ENCODE measurements at regions not wholly inside any gene's neighbourhood (a gene's known extent, or its start where the extent isn't known, plus 50 kb on each side); places are given as distances from the start of the nearest gene placed in this dataset.
"Not testable (repeated sequence)": the region's sequence is repeated elsewhere in the genome, so short reads cannot be mapped to it uniquely, and the experiment has no call there.

DNA sequence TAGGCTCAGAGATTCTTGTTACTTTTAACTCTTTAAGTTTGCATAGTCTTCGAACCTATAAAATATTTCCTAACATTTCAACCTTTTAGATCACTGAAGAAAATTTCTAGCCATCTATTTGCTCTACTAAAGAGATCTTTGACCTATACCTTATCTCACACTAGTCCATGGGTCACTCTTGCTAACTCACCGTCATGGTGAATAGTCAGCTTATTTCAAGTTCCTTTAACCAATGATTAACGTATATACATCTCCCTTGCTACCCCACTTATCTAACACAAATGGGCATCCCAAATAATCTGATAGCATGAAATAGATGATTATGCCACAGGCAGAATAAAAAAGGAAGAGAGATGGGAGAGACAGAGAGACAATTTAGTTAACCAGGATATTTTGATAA lies 303.1 kb downstream of the GPD2 start:
- Histone ChIP-seq H3K4me1 (ENCODE audit: control insufficient read depth, insufficient read depth, low read length) (no peaks in the 10 kb centered on the region), H3K9me3 (ENCODE audit: control insufficient read depth, low read length) (no peaks in the 10 kb centered on the region), H3K27me3 (ENCODE audit: control insufficient read depth, insufficient read depth, low read length) (no peaks in the 10 kb centered on the region), H3K9ac (ENCODE audit: low read length) (no peak overlapping the region), H3K4me3 (ENCODE audit: low read length) (no peak overlapping the region), H3K36me3 (ENCODE audit: control insufficient read depth, insufficient read depth, low read length) (no peaks in the 10 kb centered on the region)

DNA sequence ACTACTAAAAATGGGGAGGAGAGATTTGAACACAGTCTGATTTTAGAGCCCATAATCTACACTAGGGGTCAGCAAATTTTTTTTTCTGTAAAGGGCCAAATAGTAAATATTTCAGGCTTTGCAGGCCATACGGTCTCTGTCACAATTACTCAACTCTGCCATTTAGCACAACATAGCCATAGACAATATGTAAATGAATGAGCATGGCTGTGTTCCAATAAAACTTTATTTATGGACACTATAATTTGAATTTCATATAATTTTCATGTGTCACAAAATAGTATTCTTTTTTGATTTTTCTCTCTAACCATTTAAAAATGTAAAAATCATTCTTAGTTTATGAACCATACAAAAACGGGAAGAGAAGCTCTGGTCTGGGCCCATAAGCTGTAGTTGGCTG lies 309.4 kb downstream of the GPD2 start:
- H3K27me3 ChIP-seq (ENCODE audit: control insufficient read depth, insufficient read depth, low read length) = no peaks in the 10 kb centered on the region
- H3K4me3 ChIP-seq (ENCODE audit: low read length) = no peak overlapping the region
- H3K36me3 ChIP-seq (ENCODE audit: control insufficient read depth, insufficient read depth, low read length) = no peaks in the 10 kb centered on the region
- no peak overlapping the region for H3K9ac ChIP-seq (ENCODE audit: low read length)
- H3K9me3 ChIP-seq (ENCODE audit: control insufficient read depth, low read length) = no peaks in the 10 kb centered on the region
- no peaks in the 10 kb centered on the region for H3K4me1 ChIP-seq (ENCODE audit: control insufficient read depth, insufficient read depth, low read length)

- Histone ChIP-seq H3K9ac (ENCODE audit: low read length) (no peak overlapping the region), H3K4me3 (ENCODE audit: low read length) (no peak overlapping the region), H3K9me3 (ENCODE audit: control insufficient read depth, low read length) (no peaks in the 10 kb centered on the region), H3K27me3 (ENCODE audit: control insufficient read depth, insufficient read depth, low read length) (no peaks in the 10 kb centered on the region), H3K4me1 (ENCODE audit: control insufficient read depth, insufficient read depth, low read length) (no peaks in the 10 kb centered on the region), H3K36me3 (ENCODE audit: control insufficient read depth, insufficient read depth, low read length) (no peaks in the 10 kb centered on the region)
Observed at GRCh38 chr2:156748221-156748620, 312.0 kb downstream of the GPD2 start.

DNA sequence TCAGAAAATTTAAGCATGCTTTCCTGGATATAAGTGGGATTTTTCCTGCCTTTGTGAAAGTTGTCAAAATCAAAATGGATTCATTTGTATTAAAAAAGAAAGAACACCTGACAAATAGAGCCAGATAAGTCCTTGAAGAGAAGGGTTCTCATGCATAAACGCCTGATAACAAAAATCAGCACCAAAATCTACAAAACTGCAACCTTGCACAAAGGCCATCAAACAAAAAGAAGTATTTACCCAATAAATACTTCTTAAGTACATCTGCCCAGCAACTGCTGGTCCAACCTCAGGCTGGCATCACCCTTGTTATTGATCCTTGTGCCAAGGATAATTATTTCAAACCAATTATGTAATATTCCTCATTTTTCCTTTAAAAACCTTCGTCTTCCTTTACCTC lies 315.9 kb downstream of the GPD2 start:
- Histone ChIP-seq H3K9ac (ENCODE audit: low read length) (no peak overlapping the region), H3K36me3 (ENCODE audit: control insufficient read depth, insufficient read depth, low read length) (no peaks in the 10 kb centered on the region), H3K9me3 (ENCODE audit: control insufficient read depth, low read length) (no peaks in the 10 kb centered on the region)

GRCh38 chr2:156753766-156754165 lies 317.6 kb downstream of the GPD2 start:
- Histone ChIP-seq H3K27me3 (ENCODE audit: control insufficient read depth, insufficient read depth, low read length) (no peaks in the 10 kb centered on the region), H3K4me1 (ENCODE audit: control insufficient read depth, insufficient read depth, low read length) (no peaks in the 10 kb centered on the region), H3K36me3 (ENCODE audit: control insufficient read depth, insufficient read depth, low read length) (no peaks in the 10 kb centered on the region), H3K9me3 (ENCODE audit: control insufficient read depth, low read length) (no peaks in the 10 kb centered on the region), H3K9ac (ENCODE audit: low read length) (no peak overlapping the region), H3K4me3 (ENCODE audit: low read length) (no peak overlapping the region)

More for the DNA sequence above, 315.9 kb downstream of the GPD2 start:
- H3K4me3 ChIP-seq (ENCODE audit: low read length) = no peak overlapping the region
- no peaks in the 10 kb centered on the region for H3K27me3 ChIP-seq (ENCODE audit: control insufficient read depth, insufficient read depth, low read length)
- H3K4me1 ChIP-seq (ENCODE audit: control insufficient read depth, insufficient read depth, low read length) = no peaks in the 10 kb centered on the region

- no peaks in the 10 kb centered on the region for H3K36me3 ChIP-seq (ENCODE audit: control insufficient read depth, insufficient read depth, low read length)
- H3K27me3 ChIP-seq (ENCODE audit: control insufficient read depth, insufficient read depth, low read length) = no peaks in the 10 kb centered on the region
- H3K4me3 ChIP-seq (ENCODE audit: low read length) = no peak overlapping the region
- H3K9ac ChIP-seq (ENCODE audit: low read length) = no peak overlapping the region
- H3K9me3 ChIP-seq (ENCODE audit: control insufficient read depth, low read length) = no peaks in the 10 kb centered on the region
- H3K4me1 ChIP-seq (ENCODE audit: control insufficient read depth, insufficient read depth, low read length) = no peaks in the 10 kb centered on the region
Observed at GRCh38 chr2:156756516-156756915, 320.3 kb downstream of the GPD2 start.

DNA sequence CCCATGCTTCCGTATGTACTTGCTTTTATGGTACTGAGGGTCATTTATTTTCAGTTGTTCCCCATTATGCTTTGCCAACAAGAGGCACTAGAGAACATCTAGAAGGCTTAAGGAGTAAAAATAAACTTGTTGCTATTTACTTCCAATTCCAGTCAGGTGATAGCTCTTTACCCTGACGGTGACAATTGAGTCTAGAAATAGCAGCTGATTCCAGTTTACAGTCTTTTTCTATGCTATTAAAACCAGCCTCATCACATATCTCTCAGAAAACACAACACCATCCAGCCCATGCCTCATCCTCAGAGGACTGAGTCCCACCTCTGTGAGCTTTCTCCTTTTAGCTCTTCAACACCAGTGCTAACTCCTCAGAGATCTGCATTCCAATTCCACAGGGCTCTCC lies 327.0 kb downstream of the GPD2 start:
- H3K4me1 ChIP-seq (ENCODE audit: control insufficient read depth, insufficient read depth, low read length) = no peaks in the 10 kb centered on the region
- H3K27me3 ChIP-seq (ENCODE audit: control insufficient read depth, insufficient read depth, low read length) = no peaks in the 10 kb centered on the region
- no peak overlapping the region for H3K9ac ChIP-seq (ENCODE audit: low read length)
- no peak overlapping the region for H3K4me3 ChIP-seq (ENCODE audit: low read length)
- no peaks in the 10 kb centered on the region for H3K36me3 ChIP-seq (ENCODE audit: control insufficient read depth, insufficient read depth, low read length)
- H3K9me3 ChIP-seq (ENCODE audit: control insufficient read depth, low read length) = no peaks in the 10 kb centered on the region

GRCh38 chr2:156765043-156765442 lies 328.9 kb downstream of the GPD2 start:
- Histone ChIP-seq H3K9me3 (ENCODE audit: control insufficient read depth, low read length) (no peaks in the 10 kb centered on the region), H3K27me3 (ENCODE audit: control insufficient read depth, insufficient read depth, low read length) (no peaks in the 10 kb centered on the region), H3K4me3 (ENCODE audit: low read length) (no peak overlapping the region), H3K4me1 (ENCODE audit: control insufficient read depth, insufficient read depth, low read length) (no peaks in the 10 kb centered on the region), H3K9ac (ENCODE audit: low read length) (no peak overlapping the region), H3K36me3 (ENCODE audit: control insufficient read depth, insufficient read depth, low read length) (no peaks in the 10 kb centered on the region)

DNA sequence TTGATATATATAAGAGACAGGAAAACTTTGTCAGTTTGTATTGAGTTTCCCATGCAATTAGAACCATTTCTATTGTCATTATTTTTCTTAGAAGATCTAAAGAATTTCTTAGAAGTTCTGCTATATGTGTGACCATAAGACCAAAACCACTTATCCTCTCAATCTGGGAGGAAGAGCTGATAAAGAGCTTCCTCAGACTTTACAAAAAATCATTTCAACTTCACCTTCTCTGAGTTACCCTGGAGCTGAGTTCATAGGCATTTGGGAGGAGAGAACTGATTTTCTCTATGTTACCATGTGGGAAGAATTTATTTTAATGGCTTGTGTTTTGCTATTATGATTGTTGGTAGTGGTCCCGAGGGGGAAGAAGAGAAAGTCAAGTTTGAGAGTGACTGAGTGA lies 329.3 kb downstream of the GPD2 start:
- Histone ChIP-seq H3K4me3 (ENCODE audit: low read length) (no peak overlapping the region), H3K27me3 (ENCODE audit: control insufficient read depth, insufficient read depth, low read length) (no peaks in the 10 kb centered on the region), H3K9ac (ENCODE audit: low read length) (no peak overlapping the region), H3K4me1 (ENCODE audit: control insufficient read depth, insufficient read depth, low read length) (no peaks in the 10 kb centered on the region), H3K9me3 (ENCODE audit: control insufficient read depth, low read length) (no peaks in the 10 kb centered on the region), H3K36me3 (ENCODE audit: control insufficient read depth, insufficient read depth, low read length) (no peaks in the 10 kb centered on the region)

DNA sequence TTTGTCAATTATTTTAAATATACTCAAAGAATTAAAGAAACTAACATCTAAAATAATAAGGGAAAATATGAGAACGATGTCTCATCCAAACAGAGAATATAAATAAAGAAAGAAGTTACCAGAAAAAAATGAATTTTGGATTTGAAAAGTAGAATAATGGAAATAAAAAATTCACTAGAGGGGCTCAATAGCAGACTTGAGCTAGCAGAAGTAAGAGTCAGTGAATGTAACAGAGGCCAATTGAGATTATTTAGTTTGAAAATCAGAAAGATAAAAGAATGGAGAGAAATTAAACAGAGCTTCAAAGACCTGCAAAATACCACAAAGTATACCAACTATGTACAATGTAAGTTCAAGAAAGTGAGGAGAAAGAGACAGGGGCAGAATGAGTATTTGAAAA lies 333.6 kb downstream of the GPD2 start:
- Histone ChIP-seq H3K9me3 (ENCODE audit: control insufficient read depth, low read length) (no peaks in the 10 kb centered on the region), H3K9ac (ENCODE audit: low read length) (no peak overlapping the region), H3K36me3 (ENCODE audit: control insufficient read depth, insufficient read depth, low read length) (no peaks in the 10 kb centered on the region), H3K4me1 (ENCODE audit: control insufficient read depth, insufficient read depth, low read length) (no peaks in the 10 kb centered on the region), H3K27me3 (ENCODE audit: control insufficient read depth, insufficient read depth, low read length) (no peaks in the 10 kb centered on the region), H3K4me3 (ENCODE audit: low read length) (no peak overlapping the region)

DNA sequence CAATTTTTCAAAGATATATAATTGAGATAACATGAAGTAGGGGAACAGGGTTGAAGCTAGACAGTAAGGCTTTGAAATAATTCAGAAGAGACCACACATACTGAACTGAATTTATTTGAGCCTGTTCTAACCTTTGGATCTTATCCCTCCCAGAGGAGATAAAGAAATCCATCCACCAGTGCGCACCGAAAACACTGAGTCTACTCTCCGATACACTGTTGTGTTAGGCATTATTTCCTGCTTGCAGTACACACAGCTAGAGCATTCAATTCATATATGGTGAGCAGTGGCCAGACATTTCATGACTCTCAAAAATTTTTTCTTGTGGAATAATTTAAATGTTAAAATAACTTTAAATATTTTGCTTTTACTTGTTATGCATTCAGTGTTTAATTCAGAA lies 342.7 kb downstream of the GPD2 start:
- Histone ChIP-seq H3K9ac (ENCODE audit: low read length) (no peak overlapping the region), H3K9me3 (ENCODE audit: control insufficient read depth, low read length) (no peaks in the 10 kb centered on the region), H3K27me3 (ENCODE audit: control insufficient read depth, insufficient read depth, low read length) (no peaks in the 10 kb centered on the region), H3K4me3 (ENCODE audit: low read length) (no peak overlapping the region), H3K36me3 (ENCODE audit: control insufficient read depth, insufficient read depth, low read length) (no peaks in the 10 kb centered on the region), H3K4me1 (ENCODE audit: control insufficient read depth, insufficient read depth, low read length) (no peaks in the 10 kb centered on the region)

GRCh38 chr2:156779416-156780120 lies 343.4 kb downstream of the GPD2 start:
- no peak overlapping the region for H3K9ac ChIP-seq (ENCODE audit: low read length)
- H3K27me3 ChIP-seq (ENCODE audit: control insufficient read depth, insufficient read depth, low read length) = no peaks in the 10 kb centered on the region
- no peaks in the 10 kb centered on the region for H3K9me3 ChIP-seq (ENCODE audit: control insufficient read depth, low read length)
- no peaks in the 10 kb centered on the region for H3K4me1 ChIP-seq (ENCODE audit: control insufficient read depth, insufficient read depth, low read length)
- no peak overlapping the region for H3K4me3 ChIP-seq (ENCODE audit: low read length)
- no peaks in the 10 kb centered on the region for H3K36me3 ChIP-seq (ENCODE audit: control insufficient read depth, insufficient read depth, low read length)

DNA sequence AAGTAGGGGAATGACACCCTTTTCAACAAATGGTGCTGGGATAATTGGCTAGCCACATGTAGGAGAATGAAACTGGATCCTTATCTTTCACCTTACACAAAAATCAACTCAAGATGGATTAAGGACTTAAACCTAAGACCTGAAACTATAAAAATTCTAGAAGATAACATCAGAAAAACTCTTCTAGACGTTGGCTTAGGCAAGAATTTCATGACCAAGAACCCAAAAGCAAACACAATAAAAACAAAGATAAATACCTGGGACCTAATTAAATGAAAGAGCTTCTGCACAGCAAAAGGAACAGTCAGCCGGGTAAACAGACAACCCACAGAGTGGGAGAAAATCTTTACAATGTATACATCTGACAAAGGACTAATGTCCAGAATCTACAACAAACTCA lies 345.5 kb downstream of the GPD2 start:
- H3K36me3 ChIP-seq (ENCODE audit: control insufficient read depth, insufficient read depth, low read length); H3K4me3 ChIP-seq (ENCODE audit: low read length); H3K9me3 ChIP-seq (ENCODE audit: control insufficient read depth, low read length); H3K4me1 ChIP-seq (ENCODE audit: control insufficient read depth, insufficient read depth, low read length); H3K27me3 ChIP-seq (ENCODE audit: control insufficient read depth, insufficient read depth, low read length); H3K9ac ChIP-seq (ENCODE audit: low read length): not testable (repeated sequence)
